Kidney epithelial cell (primary cell): ENCODE measurements at regions not wholly inside any gene's neighbourhood (a gene's known extent, or its start where the extent isn't known, plus 50 kb on each side); places are given as distances from the start of the nearest gene placed in this dataset.

Experiments used
- DNase-seq: peaks from one replicate; pipeline ENCODE4 v3.0.0-alpha.2; 2010; ENCODE audit warnings: low read depth
- H3K27me3 ChIP-seq: 2 replicates; pipeline ENCODE4 v1.6.0; 2011; ENCODE audit warnings: low read length; ENCODE audit not compliant: control insufficient read depth, insufficient read depth
- H3K36me3 ChIP-seq: 2 replicates; pipeline ENCODE4 v1.5.1; 2011; ENCODE audit warnings: low read length; ENCODE audit not compliant: control insufficient read depth, insufficient read depth
- H3K4me3 ChIP-seq: 2 replicates; pipeline ENCODE4 v1.5.1; 2011; ENCODE audit warnings: low read depth, mild to moderate bottlenecking, control low read depth, low read length
- CTCF ChIP-seq: IDR thresholded peaks from 2 replicates; pipeline ENCODE4 v1.5.1; 2011; ENCODE audit warnings: mild to moderate bottlenecking, moderate library complexity, low read length, control low read depth, inconsistent platforms; ENCODE audit not compliant: insufficient read depth, poor library complexity, severe bottlenecking

DNA sequence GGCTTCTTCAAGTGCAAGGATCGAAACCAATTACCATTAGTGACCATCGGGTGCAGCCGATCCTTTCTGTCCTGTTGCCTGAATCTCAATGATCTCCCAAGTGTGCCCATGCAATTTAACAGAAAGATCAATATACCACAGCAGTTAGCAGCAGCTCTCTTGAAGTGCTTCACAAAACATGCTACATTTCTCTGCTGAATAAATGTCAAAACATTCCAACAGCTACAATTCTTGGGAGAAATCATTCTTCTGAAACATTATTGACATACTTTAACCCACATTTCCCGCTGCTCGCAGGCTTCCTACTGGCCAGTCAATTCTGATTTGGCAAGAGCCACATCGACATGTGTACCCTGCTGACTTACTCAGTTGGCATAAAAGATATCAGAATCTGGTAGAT lies 907.7 kb downstream of the TMEM182 start:
- Histone ChIP-seq H3K27me3 (no peaks in the 10 kb centered on the region), H3K4me3 (no peak overlapping the region)
- DNase-seq = no peak

More for the DNA sequence above, 907.7 kb downstream of the TMEM182 start:
- TF ChIP-seq CTCF = no peak
- H3K36me3 ChIP-seq = no peaks in the 10 kb centered on the region
